ENCODE measurements at regions not wholly inside any gene's neighbourhood (a gene's known extent, or its start where the extent isn't known, plus 50 kb on each side); places are given as distances from the start of the nearest gene placed in this dataset.

GRCh38 chr21:41110664-41111063, 57.3 kb upstream of the BACE2 start:
- no peak for FAIRE-seq
- no peak for DNase-seq (ENCODE audit: insufficient read length, low spot score)
- TF ChIP-seq CTCF (IDR thresholded peaks at IDR 0.05; ENCODE audit: insufficient read depth, missing control alignments): no peak

- FAIRE-seq (no peak), DNase-seq (ENCODE audit: insufficient read length, low spot score) (no peak)
- no peak for TF ChIP-seq CTCF (IDR thresholded peaks at IDR 0.05; ENCODE audit: insufficient read depth, missing control alignments)
These were observed 56.3 kb upstream of the BACE2 start for GRCh38 chr21:41111681-41112080.

GRCh38 chr21:41112740-41113692, 54.9 kb upstream of the BACE2 start:
- no peak for TF ChIP-seq CTCF (IDR thresholded peaks at IDR 0.05; ENCODE audit: insufficient read depth, missing control alignments)
- DNase-seq (ENCODE audit: insufficient read length, low spot score): no peak
- no peak for FAIRE-seq

GRCh38 chr21:41115851-41116250, 52.1 kb upstream of the BACE2 start:
- FAIRE-seq (no peak), DNase-seq (ENCODE audit: insufficient read length, low spot score) (no peak)
- TF ChIP-seq CTCF (IDR thresholded peaks at IDR 0.05; ENCODE audit: insufficient read depth, missing control alignments): no peak

Data from D721Med (cell line).